HG03354 (cell line): ENCODE measurements at regions not wholly inside any gene's neighbourhood (a gene's known extent, or its start where the extent isn't known, plus 50 kb on each side); places are given as distances from the start of the nearest gene placed in this dataset.

Experiments
- ATAC-seq: cut with Tn5 transposase; IDR thresholded peaks from one replicate; pipeline ENCODE4 v1.9.1; 2021; ENCODE audit warnings: mild to moderate bottlenecking; ENCODE audit not compliant: unreplicated experiment, poor library complexity, severe bottlenecking

GRCh38 chr21:35775778-35776544, 284.4 kb downstream of the SETD4 start:
- ATAC-seq = no peak

GRCh38 chr21:35770101-35770945, 290.0 kb downstream of the SETD4 start:
- ATAC-seq = no peak

- ATAC-seq = no peak
Observed at GRCh38 chr21:35768187-35768586, 292.1 kb downstream of the SETD4 start.

- ATAC-seq = no peak
Observed at GRCh38 chr21:35764586-35764985, 295.7 kb downstream of the SETD4 start.

GRCh38 chr21:35764077-35764476, 296.2 kb downstream of the SETD4 start:
- ATAC-seq = no peak

GRCh38 chr21:35754583-35754982, 305.7 kb downstream of the SETD4 start:
- ATAC-seq = no peak

- no peak for ATAC-seq
Observed at GRCh38 chr21:35753308-35753707, 307.0 kb downstream of the SETD4 start.

GRCh38 chr21:35751171-35751570, 309.2 kb downstream of the SETD4 start:
- no peak for ATAC-seq

- ATAC-seq = no peak
Observed at GRCh38 chr21:35749904-35750303, 310.4 kb downstream of the SETD4 start.

GRCh38 chr21:35748678-35749314, 311.5 kb downstream of the SETD4 start:
- ATAC-seq = no peak

- ATAC-seq = no peak
Observed at GRCh38 chr21:35743571-35743970, 316.8 kb downstream of the SETD4 start.

- ATAC-seq = no peak
Observed at GRCh38 chr21:35738347-35738961, 321.9 kb downstream of the SETD4 start.

GRCh38 chr21:35737899-35738346, 322.4 kb downstream of the SETD4 start:
- no peak for ATAC-seq

- ATAC-seq = no peak
Observed at GRCh38 chr21:35737449-35737848, 322.9 kb downstream of the SETD4 start.

GRCh38 chr21:35732788-35733187, 327.5 kb downstream of the SETD4 start:
- ATAC-seq = no peak

- ATAC-seq = no peak
Observed at GRCh38 chr21:35730325-35730724, 330.0 kb downstream of the SETD4 start.

GRCh38 chr21:35727830-35728229, 332.5 kb downstream of the SETD4 start:
- ATAC-seq = no peak

GRCh38 chr21:35724156-35724555, 336.2 kb downstream of the SETD4 start:
- ATAC-seq = no peak

GRCh38 chr21:35721701-35722100, 338.6 kb downstream of the SETD4 start:
- no peak for ATAC-seq

- no peak for ATAC-seq
Observed at GRCh38 chr21:35720208-35720731, 340.1 kb downstream of the SETD4 start.
